ENCODE measurements at regions not wholly inside any gene's neighbourhood (a gene's known extent, or its start where the extent isn't known, plus 50 kb on each side); places are given as distances from the start of the nearest gene placed in this dataset.

GRCh38 chr6:79763301-79763700 is 132.2 kb downstream of the SH3BGRL2 start:
- WGBS, 3 donors, result 48 to 80% (median 78%) methylated on average over 2 of the region's 2 CpGs
- DNase-seq (no peak), ATAC-seq (no peak)
- no peak overlapping the region for H3K4me3 ChIP-seq
- H3K27me3 ChIP-seq (ENCODE audit: insufficient read depth in 3 of 3, low read length in 2 of 3), result peaks cover 0 to 3% (median 0%) of the 10 kb centered on the region in 3 donors
- no peak for TF ChIP-seq CTCF (IDR thresholded peaks at IDR 0.05)
- no peaks in the 10 kb centered on the region for H3K36me3 ChIP-seq (ENCODE audit: insufficient read depth in 1 of 2, low read depth in 1 of 2)
- no peaks in the 10 kb centered on the region for H3K4me1 ChIP-seq
- H3K27ac ChIP-seq, result no peak overlapping the region
- peaks cover 4% of the 10 kb centered on the region for H3K9me3 ChIP-seq
- intact Hi-C loops (cut with DNase I), result no loop called here

- intact Hi-C loops (cut with DNase I), result no loop called here
- H3K4me1 ChIP-seq, result no peaks in the 10 kb centered on the region
- H3K27ac ChIP-seq, result no peak overlapping the region
- H3K4me3 ChIP-seq, result no peak overlapping the region
- peaks cover 4% of the 10 kb centered on the region for H3K9me3 ChIP-seq
- peaks cover 0 to 3% (median 0%) of the 10 kb centered on the region in 3 donors for H3K27me3 ChIP-seq (ENCODE audit: insufficient read depth in 3 of 3, low read length in 2 of 3)
- no peak for DNase-seq
- H3K36me3 ChIP-seq (ENCODE audit: insufficient read depth in 1 of 2, low read depth in 1 of 2), result no peaks in the 10 kb centered on the region
- ATAC-seq, result no peak
- WGBS, 3 donors, result 21 to 31% (median 29%) methylated on average over 3 of the region's 3 CpGs
- no peak for TF ChIP-seq CTCF (IDR thresholded peaks at IDR 0.05)
Observed at GRCh38 chr6:79762370-79762769, 131.2 kb downstream of the SH3BGRL2 start.

- H3K4me1 ChIP-seq, result no peaks in the 10 kb centered on the region
- no peak for TF ChIP-seq CTCF (IDR thresholded peaks at IDR 0.05)
- H3K27ac ChIP-seq, result no peak overlapping the region
- intact Hi-C loops (cut with DNase I), result no loop called here
- no peaks in the 10 kb centered on the region for H3K36me3 ChIP-seq (ENCODE audit: insufficient read depth in 1 of 2, low read depth in 1 of 2)
- H3K27me3 ChIP-seq (ENCODE audit: insufficient read depth in 3 of 3, low read length in 2 of 3), result no peaks in the 10 kb centered on the region
- DNase-seq (no peak), ATAC-seq (no peak)
- WGBS, 3 donors, result 70 to 82% (median 76%) methylated on average over 2 of the region's 2 CpGs
- H3K4me3 ChIP-seq, result no peak overlapping the region
- H3K9me3 ChIP-seq, result no peaks in the 10 kb centered on the region
Observed at GRCh38 chr6:79756496-79756895, 125.4 kb downstream of the SH3BGRL2 start.

GRCh38 chr6:79755967-79756366 is 124.8 kb downstream of the SH3BGRL2 start:
- intact Hi-C loops (cut with DNase I), result no loop called here
- TF ChIP-seq CTCF (IDR thresholded peaks at IDR 0.05), result no peak
- Histone ChIP-seq H3K27me3 (ENCODE audit: insufficient read depth in 3 of 3, low read length in 2 of 3) (no peaks in the 10 kb centered on the region), H3K27ac (no peak overlapping the region), H3K4me1 (no peaks in the 10 kb centered on the region), H3K9me3 (no peaks in the 10 kb centered on the region), H3K36me3 (ENCODE audit: insufficient read depth in 1 of 2, low read depth in 1 of 2) (no peaks in the 10 kb centered on the region), H3K4me3 (no peak overlapping the region)
- 57 to 64% (median 61%) methylated on average over 4 of the region's 4 CpGs for WGBS, 3 donors
- ATAC-seq, result no peak
- DNase-seq, result no peak

All from psoas muscle (tissue), 7 donors.